PC-9 (cell line): ENCODE measurements at regions not wholly inside any gene's neighbourhood (a gene's known extent, or its start where the extent isn't known, plus 50 kb on each side); places are given as distances from the start of the nearest gene placed in this dataset.
A peak's percentile ranks its signal among the peaks of the same experiment; 100 is the strongest.

Experiments
- BruUV-seq: library from RNA; stranded (reverse); fragments of 400-500 nt; replicated peaks from 2 replicates; lab custom pipeline; 2021; lab: Mats Ljungman, UMichigan
- CTCF ChIA-PET: fragments of 300-600 bp; sonication (Branson Sonifier 250); formaldehyde crosslinking; loops from one replicate; lab custom pipeline; 2022; ENCODE audit warnings: antibody characterized with exemption; lab: Charles Lee
- POLR2A ChIA-PET: fragments of 300-600 bp; sonication (Branson Sonifier 250); formaldehyde crosslinking; loops from one replicate; lab custom pipeline; 2022; ENCODE audit warnings: antibody characterized with exemption; ENCODE audit not compliant: unreplicated experiment; lab: Charles Lee
- DNase-seq, 2 experiments: peaks; one replicate each; pipeline versions ENCODE4 v3.0.0 to v3.0.0-alpha.2; 2015 to 2022; ENCODE audit warnings: mixed read lengths in 1 of 2
- H2AFZ ChIP-seq: fragments of 200-600 bp; sonication (generic); 2 replicates; pipeline ENCODE4 v1.8.1; 2017; ENCODE audit warnings: antibody characterized with exemption
- H3F3A ChIP-seq: fragments of 200-600 bp; sonication (generic); 2 replicates; pipeline ENCODE4 v1.8.1; 2017; ENCODE audit warnings: antibody characterized with exemption, mild to moderate bottlenecking, low read depth; ENCODE audit not compliant: insufficient read depth
- H3K27ac ChIP-seq: fragments of 200-600 bp; sonication (generic); 2 replicates; pipeline ENCODE4 v1.6.1; 2016; ENCODE audit warnings: mixed run types
- H3K27me3 ChIP-seq: fragments of 200-600 bp; sonication (generic); 2 replicates; pipeline ENCODE4 v1.6.1; 2016; ENCODE audit warnings: low read depth, mixed run types; ENCODE audit not compliant: insufficient read depth
- H3K36me3 ChIP-seq: fragments of 200-600 bp; sonication (generic); 2 replicates; pipeline ENCODE4 v1.6.1; 2016; ENCODE audit warnings: low read depth, mixed run types
- H3K4me1 ChIP-seq: fragments of 200-600 bp; sonication (generic); replicated peaks from 2 replicates; pipeline ENCODE4 v1.6.1; 2016; ENCODE audit warnings: mixed run types; ENCODE audit not compliant: insufficient read depth
- H3K4me2 ChIP-seq: fragments of 200-600 bp; sonication (generic); 2 replicates; pipeline ENCODE4 v1.6.1; 2017; ENCODE audit warnings: mixed run types
- H3K4me3 ChIP-seq: fragments of 200-600 bp; sonication (generic); 2 replicates; pipeline ENCODE4 v1.6.1; 2016; ENCODE audit warnings: mixed run types
- H3K79me2 ChIP-seq: fragments of 200-600 bp; sonication (generic); 2 replicates; pipeline ENCODE4 v1.6.1; 2017; ENCODE audit warnings: low read depth, mixed run types
- H3K9me2 ChIP-seq: fragments of 200-600 bp; sonication (generic); 2 replicates; pipeline ENCODE4 v1.8.1; 2017; ENCODE audit warnings: mild to moderate bottlenecking; ENCODE audit not compliant: insufficient read depth
- H3K9me3 ChIP-seq: fragments of 200-600 bp; sonication (generic); 2 replicates; pipeline ENCODE4 v1.8.1; 2016; ENCODE audit warnings: low read depth; ENCODE audit not compliant: insufficient read depth
- H4K20me1 ChIP-seq: fragments of 200-600 bp; sonication (generic); 2 replicates; pipeline ENCODE4 v1.8.1; 2017; ENCODE audit not compliant: insufficient read depth
- EZH2 ChIP-seq: fragments of 200-600 bp; sonication (generic); IDR thresholded peaks from 2 replicates; pipeline ENCODE4 v1.8.0; 2017; ENCODE audit warnings: antibody characterized with exemption, low read depth
- intact Hi-C: fragments of 100-400 bp; cut with micrococcal nuclease; formaldehyde crosslinking; loops from one replicate; pipeline ENCODE4 v1.10.0; 2022; ENCODE audit not compliant: unreplicated experiment
- TF ChIP-seq, protein P1 (sequence below): fragments of 200-600 bp; sonication (generic); conservative IDR thresholded peaks from 2 replicates; pipeline ENCODE4 v1.6.1; 2017; ENCODE audit warnings: mixed run types, antibody characterized with exemption, mild to moderate bottlenecking, moderate library complexity

DNA sequence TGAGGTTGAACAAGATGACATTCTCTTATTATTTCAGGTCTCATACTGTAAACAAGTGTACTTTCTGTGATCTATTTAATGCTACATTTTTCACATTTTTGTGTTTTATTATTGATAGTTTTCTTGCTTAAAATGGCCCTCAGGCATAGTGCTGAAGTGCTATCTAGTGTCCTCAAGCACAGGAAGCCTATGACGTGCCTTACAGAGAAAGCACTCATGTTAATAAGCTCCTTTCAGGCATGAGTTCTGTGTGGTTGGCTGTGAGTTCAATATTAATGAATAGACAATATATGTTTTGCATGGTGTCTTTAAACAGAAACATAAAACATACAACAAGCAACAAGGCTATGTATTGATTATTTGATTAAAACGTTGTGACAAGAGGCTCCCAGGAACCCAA is 450.1 kb downstream of the PLK2 start:
- Histone ChIP-seq H2AFZ (no peak overlapping the region), H3K4me1 (no peaks in the 10 kb centered on the region), H4K20me1 (no peaks in the 10 kb centered on the region), H3F3A (no peaks in the 10 kb centered on the region), H3K27ac (no peak overlapping the region), H3K4me2 (no peak overlapping the region), H3K9me2 (no peaks in the 10 kb centered on the region), H3K9me3 (peaks cover 13% of the 10 kb centered on the region), H3K4me3 (no peak overlapping the region), H3K79me2 (no peaks in the 10 kb centered on the region), H3K27me3 (no peaks in the 10 kb centered on the region), H3K36me3 (no peaks in the 10 kb centered on the region)
- ChIA-PET POLR2A (no interaction called here), CTCF (no interaction called here)
- TF ChIP-seq EZH2, result no peak
- TF ChIP-seq, protein P1, sequence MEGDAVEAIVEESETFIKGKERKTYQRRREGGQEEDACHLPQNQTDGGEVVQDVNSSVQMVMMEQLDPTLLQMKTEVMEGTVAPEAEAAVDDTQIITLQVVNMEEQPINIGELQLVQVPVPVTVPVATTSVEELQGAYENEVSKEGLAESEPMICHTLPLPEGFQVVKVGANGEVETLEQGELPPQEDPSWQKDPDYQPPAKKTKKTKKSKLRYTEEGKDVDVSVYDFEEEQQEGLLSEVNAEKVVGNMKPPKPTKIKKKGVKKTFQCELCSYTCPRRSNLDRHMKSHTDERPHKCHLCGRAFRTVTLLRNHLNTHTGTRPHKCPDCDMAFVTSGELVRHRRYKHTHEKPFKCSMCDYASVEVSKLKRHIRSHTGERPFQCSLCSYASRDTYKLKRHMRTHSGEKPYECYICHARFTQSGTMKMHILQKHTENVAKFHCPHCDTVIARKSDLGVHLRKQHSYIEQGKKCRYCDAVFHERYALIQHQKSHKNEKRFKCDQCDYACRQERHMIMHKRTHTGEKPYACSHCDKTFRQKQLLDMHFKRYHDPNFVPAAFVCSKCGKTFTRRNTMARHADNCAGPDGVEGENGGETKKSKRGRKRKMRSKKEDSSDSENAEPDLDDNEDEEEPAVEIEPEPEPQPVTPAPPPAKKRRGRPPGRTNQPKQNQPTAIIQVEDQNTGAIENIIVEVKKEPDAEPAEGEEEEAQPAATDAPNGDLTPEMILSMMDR, result no peak
- intact Hi-C loops, result loop anchor here (10.0 kb wide), 1 partner anchor 245 kb away; no protein-coding TSS in a partner anchor
- BruUV-seq, result no TSS peak
- DNase-seq, result no peak

DNA sequence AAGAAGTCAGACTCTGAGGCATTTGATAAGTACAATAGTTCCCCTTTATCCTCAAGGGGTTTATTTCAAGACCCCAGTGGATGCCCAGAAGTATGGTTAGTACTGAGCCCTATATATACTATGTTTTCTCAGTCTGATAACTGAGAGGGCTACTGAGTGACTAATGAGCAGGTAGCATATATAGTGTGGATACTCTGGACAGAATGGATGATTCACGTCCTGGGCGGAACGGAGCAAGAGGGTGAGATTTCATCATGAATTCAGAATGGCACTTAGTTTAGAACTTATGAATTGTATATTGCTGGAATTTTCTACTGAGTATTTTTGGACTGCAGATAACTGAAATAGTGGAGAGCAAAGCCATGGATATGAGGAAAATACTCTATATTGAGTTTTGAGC is 457.6 kb downstream of the PLK2 start:
- H2AFZ ChIP-seq, result peak overlapping the region; percentile 42
- POLR2A ChIA-PET, result no interaction called here
- no peaks in the 10 kb centered on the region for H3F3A ChIP-seq
- H3K9me3 ChIP-seq, result peaks cover 12% of the 10 kb centered on the region
- H3K27me3 ChIP-seq, result no peaks in the 10 kb centered on the region
- H3K9me2 ChIP-seq, result no peaks in the 10 kb centered on the region
- no TSS peak for BruUV-seq
- no peak overlapping the region for H3K4me3 ChIP-seq
- H3K27ac ChIP-seq, result peak overlapping the region; percentile 67
- no peaks in the 10 kb centered on the region for H3K36me3 ChIP-seq
- 0 out of 2 replicates have a peak overlapping the region, but pooled peaks have one; percentile 3 for H3K4me2 ChIP-seq
- no peak for TF ChIP-seq EZH2
- TF ChIP-seq, protein P1, result no peak
- H4K20me1 ChIP-seq, result no peaks in the 10 kb centered on the region
- peaks cover 11% of the 10 kb centered on the region for H3K4me1 ChIP-seq
- peak in 1 of 2 experiments; percentile 51 for DNase-seq
- intact Hi-C loops, result no loop called here
- CTCF ChIA-PET, result no interaction called here
- H3K79me2 ChIP-seq, result no peaks in the 10 kb centered on the region

GRCh38 chr5:57993866-57994265 is 466.0 kb downstream of the PLK2 start:
- TF ChIP-seq, protein P1, result no peak
- TF ChIP-seq EZH2, result no peak
- Histone ChIP-seq H3F3A (no peaks in the 10 kb centered on the region), H3K4me2 (no peak overlapping the region), H3K79me2 (no peaks in the 10 kb centered on the region), H3K27me3 (no peaks in the 10 kb centered on the region), H3K27ac (no peak overlapping the region), H3K9me2 (no peaks in the 10 kb centered on the region), H3K4me3 (no peak overlapping the region), H4K20me1 (no peaks in the 10 kb centered on the region), H3K4me1 (peaks cover 14% of the 10 kb centered on the region), H3K9me3 (peaks cover 13% of the 10 kb centered on the region), H2AFZ (no peak overlapping the region), H3K36me3 (no peaks in the 10 kb centered on the region)
- ChIA-PET POLR2A (no interaction called here), CTCF (no interaction called here)
- BruUV-seq, result no TSS peak
- no peak for DNase-seq
- intact Hi-C loops, result no loop called here
